ENCODE measurements at regions not wholly inside any gene's neighbourhood (a gene's known extent, or its start where the extent isn't known, plus 50 kb on each side); places are given as distances from the start of the nearest gene placed in this dataset.
A peak's percentile ranks its signal among the peaks of the same experiment; 100 is the strongest.
"Not testable (repeated sequence)": the region's sequence is repeated elsewhere in the genome, so short reads cannot be mapped to it uniquely, and the experiment has no call there.

- DNase-seq: peak; percentile 5 to 39
Measured at GRCh38 chr4:127479031-127479622, 153.6 kb upstream of the INTU start.

- DNase-seq: no peak
Measured at GRCh38 chr4:127482049-127482448, 150.7 kb upstream of the INTU start.

GRCh38 chr4:127484117-127484516, 148.6 kb upstream of the INTU start:
- DNase-seq: no peak

GRCh38 chr4:127486248-127486647, 146.5 kb upstream of the INTU start:
- no peak for DNase-seq

- no peak for DNase-seq
Measured at GRCh38 chr4:127491571-127491970, 141.2 kb upstream of the INTU start.

- not testable (repeated sequence) for DNase-seq
Measured at GRCh38 chr4:127496875-127497274, 135.9 kb upstream of the INTU start.

- DNase-seq: no peak
Measured at GRCh38 chr4:127498366-127498765, 134.4 kb upstream of the INTU start.

- no peak for DNase-seq
Measured at GRCh38 chr4:127500242-127500641, 132.5 kb upstream of the INTU start.

GRCh38 chr4:127501103-127501502, 131.7 kb upstream of the INTU start:
- no peak for DNase-seq

- no peak for DNase-seq
Measured at GRCh38 chr4:127503111-127503510, 129.6 kb upstream of the INTU start.

GRCh38 chr4:127505203-127505602, 127.6 kb upstream of the INTU start:
- DNase-seq: no peak

GRCh38 chr4:127506283-127506682, 126.5 kb upstream of the INTU start:
- DNase-seq: no peak

- no peak for DNase-seq
Measured at GRCh38 chr4:127509155-127509554, 123.6 kb upstream of the INTU start.

GRCh38 chr4:127512672-127513071, 120.1 kb upstream of the INTU start:
- not testable (repeated sequence) for DNase-seq

- DNase-seq: not testable (repeated sequence)
Measured at GRCh38 chr4:127515259-127515658, 117.5 kb upstream of the INTU start.

- DNase-seq: no peak
Measured at GRCh38 chr4:127518046-127518445, 114.7 kb upstream of the INTU start.

GRCh38 chr4:127521463-127521862, 111.3 kb upstream of the INTU start:
- no peak for DNase-seq

GRCh38 chr4:127523369-127523768, 109.4 kb upstream of the INTU start:
- no peak for DNase-seq

- DNase-seq: no peak
Measured at GRCh38 chr4:127525608-127526007, 107.1 kb upstream of the INTU start.

GRCh38 chr4:127528302-127528701, 104.5 kb upstream of the INTU start:
- no peak for DNase-seq

- DNase-seq: not testable (repeated sequence)
Measured at GRCh38 chr4:127529879-127530278, 102.9 kb upstream of the INTU start.

GRCh38 chr4:127533028-127533700, 99.6 kb upstream of the INTU start:
- DNase-seq: no peak

GRCh38 chr4:127534041-127534825, 98.5 kb upstream of the INTU start:
- no peak for DNase-seq

GRCh38 chr4:127538016-127538415, 94.7 kb upstream of the INTU start:
- DNase-seq: no peak
